SK-N-SH (cell line): ENCODE measurements at regions not wholly inside any gene's neighbourhood (a gene's known extent, or its start where the extent isn't known, plus 50 kb on each side); places are given as distances from the start of the nearest gene placed in this dataset.

Source experiments
- CTCF ChIA-PET: fragments of 300-600, 350-600 bp; formaldehyde crosslinking; extraction: SDS; loops from one replicate; lab custom pipeline; 2021; lab: Yijun Ruan, JAX
- POLR2A ChIA-PET: fragments of 350-600 bp; sonication (Branson Sonifier 250); formaldehyde crosslinking; extraction: SDS; loops from one replicate; lab custom pipeline; 2020; ENCODE audit warnings: antibody characterized with exemption, inconsistent platforms; lab: Yijun Ruan, JAX
- DNase-seq: peaks from one replicate; pipeline ENCODE4 v3.0.0; 2012
- H2AFZ ChIP-seq: fragments of 200-600 bp; sonication (generic); 2 replicates; pipeline ENCODE4 v1.8.1; 2016; ENCODE audit warnings: antibody characterized with exemption, mild to moderate bottlenecking, low read depth
- H3F3A ChIP-seq: fragments of 200-600 bp; sonication (generic); replicated peaks from 2 replicates; pipeline ENCODE3; 2016; ENCODE audit warnings: antibody characterized with exemption, mild to moderate bottlenecking; ENCODE audit not compliant: insufficient read depth
- H3K27ac ChIP-seq, 2 experiments: fragments of 200-500 bp in 1 of 2; fragments of 200-600 bp in 1 of 2; sonication (Bioruptor generic) in 1 of 2; sonication (generic), shearing (Covaris generic) in 1 of 2; 2 replicates each; pipeline versions ENCODE4 v1.5.1 to v1.6.1; 2014 to 2016; ENCODE audit warnings: low read depth in 2 of 2, inconsistent platforms in 1 of 2, low read length in 1 of 2, mild to moderate bottlenecking in 1 of 2, mixed read lengths in 1 of 2
- H3K27me3 ChIP-seq: fragments of 200-600 bp; sonication (generic), shearing (Covaris generic); 2 replicates; pipeline ENCODE4 v1.6.1; 2016; ENCODE audit warnings: mixed run types; ENCODE audit not compliant: insufficient read depth
- H3K36me3 ChIP-seq, 2 experiments: fragments of 200-500 bp in 1 of 2; fragments of 200-600 bp in 1 of 2; sonication (Bioruptor generic) in 1 of 2; sonication (generic) in 1 of 2; replicated peaks in 1 of 2; 2 replicates each; pipeline versions ENCODE3 to v1.5.1; 2014 to 2016; ENCODE audit warnings: low read length in 1 of 2, mild to moderate bottlenecking in 1 of 2; ENCODE audit not compliant: insufficient read depth in 2 of 2, control insufficient read depth in 1 of 2
- H3K4me1 ChIP-seq, 2 experiments: fragments of 200-500 bp in 1 of 2; fragments of 200-600 bp in 1 of 2; sonication (Bioruptor generic) in 1 of 2; sonication (generic), shearing (Covaris generic) in 1 of 2; 2 replicates each; pipeline versions ENCODE4 v1.5.1 to v1.6.1; 2014 to 2016; ENCODE audit warnings: low read depth in 1 of 2, low read length in 1 of 2, mixed run types in 1 of 2; ENCODE audit not compliant: insufficient read depth in 2 of 2, control insufficient read depth in 1 of 2
- H3K4me2 ChIP-seq: fragments of 200-600 bp; sonication (generic), shearing (Covaris generic); 2 replicates; pipeline ENCODE4 v1.6.1; 2017; ENCODE audit warnings: mixed run types
- H3K4me3 ChIP-seq, 2 experiments: fragments of 200-500 bp in 1 of 2; fragments of 200-600 bp in 1 of 2; sonication (Bioruptor generic) in 1 of 2; sonication (generic), shearing (Covaris generic) in 1 of 2; 2 replicates each; pipeline versions ENCODE4 v1.5.1 to v1.8.1; 2014 to 2016; ENCODE audit warnings: low read depth in 2 of 2, inconsistent platforms in 1 of 2, low read length in 1 of 2, mild to moderate bottlenecking in 1 of 2, mixed read lengths in 1 of 2, moderate library complexity in 1 of 2
- H3K79me2 ChIP-seq: fragments of 200-600 bp; sonication (generic); 2 replicates; pipeline ENCODE4 v1.8.1; 2017; ENCODE audit warnings: mild to moderate bottlenecking; ENCODE audit not compliant: insufficient read depth
- H3K9ac ChIP-seq: fragments of 200-600 bp; sonication (generic); 2 replicates; pipeline ENCODE4 v1.6.1; 2017; ENCODE audit warnings: mixed run types
- H3K9me2 ChIP-seq: fragments of 200-600 bp; sonication (generic); 2 replicates; pipeline ENCODE4 v1.6.1; 2017; ENCODE audit warnings: mixed run types
- H3K9me3 ChIP-seq: fragments of 200-600 bp; sonication (generic); 2 replicates; pipeline ENCODE4 v1.6.1; 2017; ENCODE audit warnings: mixed run types, mild to moderate bottlenecking, moderate library complexity
- H4K20me1 ChIP-seq: fragments of 200-600 bp; sonication (generic); 2 replicates; pipeline ENCODE4 v1.6.1; 2017; ENCODE audit warnings: mild to moderate bottlenecking, mixed run types; ENCODE audit not compliant: insufficient read depth
- CTCF ChIP-seq: fragments of 200-600 bp; sonication (generic); IDR thresholded peaks from 2 replicates; pipeline ENCODE4 v1.6.1; 2017; ENCODE audit warnings: antibody characterized with exemption, mild to moderate bottlenecking, moderate library complexity
- EZH2phosphoT487 ChIP-seq: fragments of 200-600 bp; sonication (generic); IDR thresholded peaks from 2 replicates; pipeline ENCODE4 v1.6.1; 2017; ENCODE audit warnings: low read depth, mixed run types, mild to moderate bottlenecking, antibody characterized with exemption, moderate library complexity, borderline replicate concordance
- FOXJ3 ChIP-seq: sonication (generic); formaldehyde crosslinking; IDR thresholded peaks from 2 replicates; pipeline ENCODE4 v1.5.1; 2020; ENCODE audit warnings: mild to moderate bottlenecking, missing genetic modification reagents
- FOXM1 ChIP-seq: IDR thresholded peaks from 2 replicates; pipeline ENCODE4 v1.4.0; 2012; ENCODE audit warnings: low read depth, mild to moderate bottlenecking
- GABPA ChIP-seq: IDR thresholded peaks from 2 replicates; pipeline ENCODE4 v1.4.0; 2012; ENCODE audit warnings: low read depth, mild to moderate bottlenecking
- GATA2 ChIP-seq: sonication (generic); formaldehyde crosslinking; IDR thresholded peaks from 2 replicates; pipeline ENCODE4 v1.5.0; 2020; ENCODE audit warnings: mild to moderate bottlenecking, missing genetic modification reagents
- MAX ChIP-seq: IDR thresholded peaks from 2 replicates; pipeline ENCODE4 v1.4.0; 2012; ENCODE audit warnings: low read depth
- MEF2A ChIP-seq: IDR thresholded peaks from 2 replicates; pipeline ENCODE4 v1.4.0; 2012; ENCODE audit warnings: low read depth, borderline replicate concordance
- MXI1 ChIP-seq: IDR thresholded peaks from 2 replicates; pipeline ENCODE4 v1.6.1; 2012; ENCODE audit warnings: mild to moderate bottlenecking, low read depth, low read length, improper control_type of control experiment
- NFIC ChIP-seq: IDR thresholded peaks from 2 replicates; pipeline ENCODE4 v1.4.0; 2012; ENCODE audit warnings: borderline replicate concordance
- RCOR1 ChIP-seq: fragments of 150-350 bp; IDR thresholded peaks from 2 replicates; pipeline ENCODE4 v1.6.1; 2017; ENCODE audit warnings: antibody characterized with exemption, low read length
- REST ChIP-seq: IDR thresholded peaks from 2 replicates; pipeline ENCODE4 v1.6.1; 2012; ENCODE audit warnings: mild to moderate bottlenecking, low read depth, low read length, moderate library complexity
- RFX5 ChIP-seq: IDR thresholded peaks from 2 replicates; pipeline ENCODE4 v1.6.1; 2012; ENCODE audit warnings: mild to moderate bottlenecking, improper control_type of control experiment, low read length
- SIN3A ChIP-seq: IDR thresholded peaks from 2 replicates; pipeline ENCODE4 v1.6.1; 2012; ENCODE audit warnings: low read depth, mild to moderate bottlenecking, low read length, moderate library complexity, borderline replicate concordance
- SMC3 ChIP-seq: IDR thresholded peaks from 2 replicates; pipeline ENCODE4 v1.6.1; 2012; ENCODE audit warnings: low read depth, low read length, improper control_type of control experiment
- TEAD4 ChIP-seq: IDR thresholded peaks from 2 replicates; pipeline ENCODE4 v1.4.0; 2012; ENCODE audit warnings: mild to moderate bottlenecking, borderline replicate concordance; ENCODE audit not compliant: insufficient read depth
- YY1 ChIP-seq: IDR thresholded peaks from 2 replicates; pipeline ENCODE4 v1.4.0; 2012; ENCODE audit warnings: low read depth, mild to moderate bottlenecking
- ZBTB33 ChIP-seq: IDR thresholded peaks from 2 replicates; pipeline ENCODE4 v1.4.0; 2012; ENCODE audit warnings: low read depth, borderline replicate concordance
- WGBS: methylation state at CpG from one replicate; pipeline ENCODE4 v1.1.6; 2017; ENCODE audit warnings: low lambda C conversion rate; 5-methylcytosine and 5-hydroxymethylcytosine counted together

- H3K4me3 ChIP-seq = no peak overlapping the region
- POLR2A ChIA-PET = no interaction called here
- no peaks in the 10 kb centered on the region for H3K9me2 ChIP-seq
- H3K79me2 ChIP-seq = no peaks in the 10 kb centered on the region
- no peaks in the 10 kb centered on the region for H3K36me3 ChIP-seq
- no peak overlapping the region for H3K4me2 ChIP-seq
- no peak overlapping the region for H2AFZ ChIP-seq
- no peaks in the 10 kb centered on the region for H3K4me1 ChIP-seq
- no peaks in the 10 kb centered on the region for H3F3A ChIP-seq
- no peaks in the 10 kb centered on the region; the same call in 1 of the 2 replicates for H3K9me3 ChIP-seq
- no peaks in the 10 kb centered on the region for H3K27me3 ChIP-seq
- DNase-seq = no peak
- no peak overlapping the region for H3K9ac ChIP-seq
- 0% methylated on average over 1 of the region's 1 CpG for WGBS
- CTCF ChIA-PET = no interaction called here
- H3K27ac ChIP-seq = no peak overlapping the region
- TF ChIP-seq EZH2phosphoT487 (no peak), GABPA (no peak), RCOR1 (no peak), MAX (no peak), MEF2A (no peak), FOXM1 (no peak), SMC3 (no peak), SIN3A (no peak), MXI1 (no peak), GATA2 (CRISPR knock-in tag) (no peak), RFX5 (no peak), FOXJ3 (CRISPR knock-in tag) (no peak), REST (no peak), TEAD4 (no peak), CTCF (no peak), ZBTB33 (no peak), NFIC (no peak), YY1 (no peak)
- H4K20me1 ChIP-seq = no peaks in the 10 kb centered on the region
Measured at GRCh38 chr10:85003083-85003482, 674.7 kb downstream of the CCSER2 start.
